K562 (cell line): ENCODE measurements at regions not wholly inside any gene's neighbourhood (a gene's known extent, or its start where the extent isn't known, plus 50 kb on each side); places are given as distances from the start of the nearest gene placed in this dataset.

Experiments
- ADNP ChIP-seq: fragments of 200-800 bp; sonication (Bioruptor generic); IDR thresholded peaks from 2 replicates; pipeline ENCODE4 v1.6.1; 2016; ENCODE audit warnings: missing genetic modification characterization, missing compliant biosample characterization
- E2F8 ChIP-seq: fragments of 450-650 bp; IDR thresholded peaks from 2 replicates; pipeline ENCODE4 v1.7.1; 2018; ENCODE audit warnings: mild to moderate bottlenecking, low read depth; ENCODE audit not compliant: partially characterized antibody
- E4F1 ChIP-seq: fragments of 250-450 bp; sonication (Bioruptor Pico); IDR thresholded peaks from 2 replicates; pipeline ENCODE4 v1.5.0; 2021; ENCODE audit warnings: mild to moderate bottlenecking, borderline replicate concordance
- FUS ChIP-seq: fragments of 200-400 bp; formaldehyde crosslinking; optimal IDR thresholded peaks from 2 replicates; pipeline ENCODE3; 2017; ENCODE audit warnings: low read depth, low read length
- MCM5 ChIP-seq: fragments of 450-650 bp; IDR thresholded peaks from 2 replicates; pipeline ENCODE4 v1.6.1; 2016; ENCODE audit warnings: low read depth
- POLR3A ChIP-seq: IDR thresholded peaks from 2 replicates; pipeline ENCODE4 v1.6.1; 2011; ENCODE audit warnings: borderline replicate concordance, mild to moderate bottlenecking, moderate library complexity; ENCODE audit not compliant: insufficient read length, insufficient read depth; ENCODE audit errors: extremely low read depth
- SNAPC5 ChIP-seq: fragments of 250-450 bp; sonication (Bioruptor Pico); IDR thresholded peaks from 2 replicates; pipeline ENCODE4 v1.8.0; 2021; ENCODE audit warnings: moderate library complexity, mild to moderate bottlenecking, inconsistent platforms
- SUPT5H ChIP-seq: fragments of 450-650 bp; IDR thresholded peaks from 2 replicates; pipeline ENCODE4 v1.6.1; 2016
- ZBTB8A ChIP-seq: fragments of 450-650 bp; IDR thresholded peaks from 2 replicates; pipeline ENCODE4 v1.6.1; 2018; ENCODE audit warnings: mild to moderate bottlenecking, moderate library complexity; ENCODE audit not compliant: partially characterized antibody
- ZNF12 ChIP-seq: sonication (generic); formaldehyde crosslinking; IDR thresholded peaks from 2 replicates; pipeline ENCODE4 v1.4.0; 2020; ENCODE audit warnings: mild to moderate bottlenecking, missing genetic modification reagents
- ZNF263 ChIP-seq: sonication (generic); formaldehyde crosslinking; IDR thresholded peaks from 2 replicates; pipeline ENCODE4 v1.8.0; 2022; ENCODE audit warnings: mild to moderate bottlenecking, missing genetic modification reagents, borderline replicate concordance
- ZNF398 ChIP-seq: fragments of 250-450 bp; sonication (Bioruptor Pico); IDR thresholded peaks from 2 replicates; pipeline ENCODE4 v1.8.0; 2021; ENCODE audit warnings: moderate library complexity, mild to moderate bottlenecking, inconsistent platforms
- ZNF785 ChIP-seq: fragments of 250-450 bp; sonication (Bioruptor Pico); IDR thresholded peaks from 2 replicates; pipeline ENCODE4 v1.4.0; 2020; ENCODE audit warnings: mild to moderate bottlenecking
- ZSCAN29 ChIP-seq: fragments of 450-650 bp; IDR thresholded peaks from 2 replicates; pipeline ENCODE4 v1.6.1; 2017

GRCh38 chr12:89873745-89874144 is 165.1 kb upstream of the ATP2B1 start (continued):
- TF ChIP-seq E4F1 (CRISPR knock-in tag) (no peak), ZNF398 (CRISPR knock-in tag) (no peak), ZSCAN29 (no peak), SUPT5H (no peak), ADNP (tag) (no peak), ZNF12 (no peak), ZBTB8A (no peak), SNAPC5 (CRISPR knock-in tag) (no peak), POLR3A (no peak), ZNF785 (CRISPR knock-in tag) (no peak), FUS (no peak), MCM5 (no peak), ZNF263 (CRISPR knock-in tag) (no peak), E2F8 (no peak)
- TF ChIP-seq, all 486 proteins: peak for 0
